ENCODE measurements at regions not wholly inside any gene's neighbourhood (a gene's known extent, or its start where the extent isn't known, plus 50 kb on each side); places are given as distances from the start of the nearest gene placed in this dataset.

GRCh38 chr13:58004751-58005150 lies 373.2 kb downstream of the PCDH17 start:
- no peak for DNase-seq (ENCODE audit: low spot score)
- in situ Hi-C loops (cut with MboI; ENCODE audit: low sequenced_read_pairs, unreplicated experiment) = no loop called here
- no peak for TF ChIP-seq CTCF (IDR thresholded peaks at IDR 0.05; ENCODE audit: borderline replicate concordance, control extremely low read depth, extremely low read depth, insufficient read depth, missing control alignments)

GRCh38 chr13:58018020-58018419 lies 386.5 kb downstream of the PCDH17 start:
- no peak for TF ChIP-seq CTCF (IDR thresholded peaks at IDR 0.05; ENCODE audit: borderline replicate concordance, control extremely low read depth, extremely low read depth, insufficient read depth, missing control alignments)
- no peak for DNase-seq (ENCODE audit: low spot score)
- in situ Hi-C loops (cut with MboI; ENCODE audit: low sequenced_read_pairs, unreplicated experiment) = no loop called here

- DNase-seq (ENCODE audit: low spot score) = no peak
- TF ChIP-seq CTCF (IDR thresholded peaks at IDR 0.05; ENCODE audit: borderline replicate concordance, control extremely low read depth, extremely low read depth, insufficient read depth, missing control alignments) = no peak
- in situ Hi-C loops (cut with MboI; ENCODE audit: low sequenced_read_pairs, unreplicated experiment) = no loop called here
Measured at GRCh38 chr13:58018865-58019264, 387.3 kb downstream of the PCDH17 start.

GRCh38 chr13:58024103-58024502 lies 392.6 kb downstream of the PCDH17 start:
- DNase-seq (ENCODE audit: low spot score) = no peak
- no peak for TF ChIP-seq CTCF (IDR thresholded peaks at IDR 0.05; ENCODE audit: borderline replicate concordance, control extremely low read depth, extremely low read depth, insufficient read depth, missing control alignments)
- in situ Hi-C loops (cut with MboI; ENCODE audit: low sequenced_read_pairs, unreplicated experiment) = no loop called here

- TF ChIP-seq CTCF (IDR thresholded peaks at IDR 0.05; ENCODE audit: borderline replicate concordance, control extremely low read depth, extremely low read depth, insufficient read depth, missing control alignments) = no peak
- in situ Hi-C loops (cut with MboI; ENCODE audit: low sequenced_read_pairs, unreplicated experiment) = no loop called here
- no peak for DNase-seq (ENCODE audit: low spot score)
Measured at GRCh38 chr13:58025821-58026220, 394.3 kb downstream of the PCDH17 start.

- no peak for TF ChIP-seq CTCF (IDR thresholded peaks at IDR 0.05; ENCODE audit: borderline replicate concordance, control extremely low read depth, extremely low read depth, insufficient read depth, missing control alignments)
- in situ Hi-C loops (cut with MboI; ENCODE audit: low sequenced_read_pairs, unreplicated experiment) = no loop called here
- no peak for DNase-seq (ENCODE audit: low spot score)
Measured at GRCh38 chr13:58032676-58033460, 401.3 kb downstream of the PCDH17 start.
